ENCODE measurements at regions not wholly inside any gene's neighbourhood (a gene's known extent, or its start where the extent isn't known, plus 50 kb on each side); places are given as distances from the start of the nearest gene placed in this dataset.
"Not testable (repeated sequence)": the region's sequence is repeated elsewhere in the genome, so short reads cannot be mapped to it uniquely, and the experiment has no call there.

GRCh38 chr21:36207577-36208320 lies 51.1 kb downstream of the DOP1B start:
- DNase-seq (ENCODE audit: low read depth, low spot score), result no peak
- in situ Hi-C loops (cut with HindIII; ENCODE audit: low pct_unique_long_range_greater_than_20kb, low sequenced_read_pairs), result no loop called here

DNA sequence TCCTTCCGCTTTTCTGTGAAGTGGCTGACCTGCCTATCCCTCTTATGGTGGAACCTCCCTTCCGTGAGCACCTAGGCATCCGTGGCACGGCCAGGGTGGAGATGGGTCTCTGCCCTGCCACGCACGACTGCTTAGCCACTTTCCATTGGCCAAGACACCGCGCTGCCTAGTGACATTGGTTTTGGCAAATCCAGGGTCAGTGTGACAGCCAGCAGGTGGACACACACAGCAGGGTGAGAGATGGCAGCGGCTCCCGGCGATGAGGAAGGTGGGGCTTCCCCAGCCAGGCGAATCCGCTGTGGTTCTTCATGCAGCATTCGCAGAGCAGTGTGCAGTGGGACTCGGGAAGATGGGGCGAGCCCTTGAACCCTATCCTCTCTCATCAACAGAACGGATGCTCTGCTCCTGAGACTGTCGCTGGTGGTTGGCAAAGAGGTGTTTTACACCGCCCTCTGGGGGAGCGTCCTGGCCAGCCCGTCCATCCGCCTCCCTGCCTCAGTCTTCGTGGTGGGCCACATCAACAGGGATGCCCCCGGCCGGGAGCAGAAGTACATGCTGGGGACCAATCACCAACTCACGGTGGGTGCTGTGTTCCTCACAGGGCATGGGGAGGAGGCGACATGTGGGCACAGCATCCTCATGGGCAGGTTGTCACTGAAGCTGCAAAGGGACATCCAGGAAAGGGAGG lies 51.8 kb downstream of the DOP1B start:
- in situ Hi-C loops (cut with HindIII; ENCODE audit: low pct_unique_long_range_greater_than_20kb, low sequenced_read_pairs), result no loop called here
- DNase-seq (ENCODE audit: low read depth, low spot score), result no peak

DNA sequence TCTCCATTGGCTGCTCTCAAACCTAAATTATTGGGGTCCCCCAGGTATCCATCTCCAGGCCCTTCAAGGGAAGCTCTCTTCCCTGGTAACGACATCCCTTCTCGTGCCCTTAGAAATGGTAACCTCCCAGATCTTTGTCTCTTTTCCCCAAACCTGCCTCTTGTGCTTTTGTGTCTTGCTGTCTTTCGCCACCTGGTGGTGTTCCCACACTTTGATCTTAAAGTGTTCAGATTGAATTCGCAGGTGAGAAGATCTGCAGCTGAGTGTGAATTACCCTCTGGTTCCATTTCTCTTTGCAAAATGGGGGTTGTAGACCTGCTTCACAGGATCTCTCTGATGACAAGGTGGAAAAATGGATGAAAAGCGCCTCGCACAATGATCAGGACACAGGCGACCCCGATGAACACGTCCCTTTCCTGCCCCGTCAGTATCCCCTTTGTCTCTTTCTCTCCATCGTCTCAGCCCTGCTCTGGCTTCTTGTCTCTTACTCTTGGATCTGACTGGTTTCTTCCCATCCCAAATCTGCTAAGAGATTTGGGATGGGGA lies 53.1 kb downstream of the DOP1B start:
- DNase-seq (ENCODE audit: low read depth, low spot score), result peak; percentile 59
- in situ Hi-C loops (cut with HindIII; ENCODE audit: low pct_unique_long_range_greater_than_20kb, low sequenced_read_pairs), result no loop called here

- no peak for DNase-seq (ENCODE audit: low read depth, low spot score)
- in situ Hi-C loops (cut with HindIII; ENCODE audit: low pct_unique_long_range_greater_than_20kb, low sequenced_read_pairs), result no loop called here
These were observed 54.4 kb downstream of the DOP1B start for GRCh38 chr21:36210779-36211659.

- in situ Hi-C loops (cut with HindIII; ENCODE audit: low pct_unique_long_range_greater_than_20kb, low sequenced_read_pairs), result no loop called here
These were observed 55.3 kb downstream of the DOP1B start for GRCh38 chr21:36211660-36212512.

GRCh38 chr21:36212513-36212780 lies 55.8 kb downstream of the DOP1B start:
- in situ Hi-C loops (cut with HindIII; ENCODE audit: low pct_unique_long_range_greater_than_20kb, low sequenced_read_pairs), result no loop called here
- DNase-seq (ENCODE audit: low read depth, low spot score), result no peak

More at GRCh38 chr21:36211660-36212512, 55.3 kb downstream of the DOP1B start:
- DNase-seq (ENCODE audit: low read depth, low spot score), result no peak

GRCh38 chr21:36214561-36214960 lies 57.9 kb downstream of the DOP1B start:
- in situ Hi-C loops (cut with HindIII; ENCODE audit: low pct_unique_long_range_greater_than_20kb, low sequenced_read_pairs), result no loop called here
- no peak for DNase-seq (ENCODE audit: low read depth, low spot score)

DNA sequence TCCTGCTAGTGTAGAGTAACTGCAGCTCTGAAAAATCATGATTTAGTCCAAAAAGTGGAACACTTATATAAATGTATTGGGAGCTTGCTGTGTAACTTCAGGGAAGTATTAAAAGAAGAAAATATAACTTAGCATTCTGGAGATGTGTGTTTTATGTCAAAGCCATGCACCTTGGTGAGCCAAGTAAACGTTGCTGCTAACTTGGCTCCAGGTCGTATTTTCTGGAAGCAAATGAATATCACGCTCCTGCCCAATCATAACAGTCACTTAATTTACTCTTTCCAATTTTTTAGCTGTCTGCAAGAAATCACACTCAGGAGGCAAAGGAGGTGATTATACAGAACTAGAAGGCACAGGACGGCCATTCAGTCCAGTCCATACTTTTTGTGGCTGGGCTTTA lies 61.1 kb downstream of the DOP1B start:
- no peak for DNase-seq (ENCODE audit: low read depth, low spot score)

DNA sequence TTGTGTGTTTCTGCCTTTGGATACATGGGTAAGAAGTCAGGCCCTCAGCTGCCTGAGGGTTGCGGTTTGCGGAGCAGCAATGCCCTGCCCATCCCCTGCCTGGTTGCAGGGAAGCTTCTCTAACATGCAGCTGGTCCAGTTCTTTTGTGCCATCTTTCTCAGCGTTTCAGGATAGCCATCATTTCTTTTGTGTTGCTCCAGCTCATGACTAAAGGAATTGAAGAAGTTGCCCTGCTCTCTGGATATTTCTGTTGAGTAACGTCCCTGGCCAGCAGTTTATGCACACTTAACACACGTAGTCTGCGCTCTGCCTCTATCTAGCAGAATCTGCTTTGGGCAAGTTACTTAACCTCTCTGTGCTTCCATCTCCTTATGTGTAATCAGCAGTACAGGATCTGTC lies 62.1 kb downstream of the DOP1B start:
- in situ Hi-C loops (cut with HindIII; ENCODE audit: low pct_unique_long_range_greater_than_20kb, low sequenced_read_pairs), result no loop called here
- DNase-seq (ENCODE audit: low read depth, low spot score), result no peak

More for the DNA sequence above, 61.1 kb downstream of the DOP1B start:
- in situ Hi-C loops (cut with HindIII; ENCODE audit: low pct_unique_long_range_greater_than_20kb, low sequenced_read_pairs), result no loop called here

DNA sequence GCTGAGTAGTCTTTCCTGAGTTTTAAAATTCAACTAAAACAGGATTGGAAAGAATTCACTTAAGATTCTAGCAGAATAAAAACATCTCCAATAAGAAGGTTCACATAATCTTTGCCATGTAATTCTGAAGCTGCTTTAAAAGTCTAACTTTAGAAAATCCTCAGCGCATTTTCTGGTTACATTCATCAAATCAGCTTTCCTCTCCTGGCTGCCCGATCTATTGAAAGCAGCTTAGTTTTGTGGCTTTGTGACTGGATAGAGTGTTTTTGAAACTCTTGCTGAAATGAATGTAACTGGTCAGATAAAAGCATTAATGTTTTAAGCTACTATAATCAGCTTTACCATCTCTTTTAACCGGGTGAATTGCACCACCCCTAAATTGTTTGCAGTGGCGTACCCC lies 66.8 kb downstream of the DOP1B start:
- DNase-seq (ENCODE audit: low read depth, low spot score), result no peak
- in situ Hi-C loops (cut with HindIII; ENCODE audit: low pct_unique_long_range_greater_than_20kb, low sequenced_read_pairs), result no loop called here

- DNase-seq (ENCODE audit: low read depth, low spot score), result no peak
- in situ Hi-C loops (cut with HindIII; ENCODE audit: low pct_unique_long_range_greater_than_20kb, low sequenced_read_pairs), result no loop called here
These were observed 72.6 kb downstream of the DOP1B start for GRCh38 chr21:36229181-36229580.

DNA sequence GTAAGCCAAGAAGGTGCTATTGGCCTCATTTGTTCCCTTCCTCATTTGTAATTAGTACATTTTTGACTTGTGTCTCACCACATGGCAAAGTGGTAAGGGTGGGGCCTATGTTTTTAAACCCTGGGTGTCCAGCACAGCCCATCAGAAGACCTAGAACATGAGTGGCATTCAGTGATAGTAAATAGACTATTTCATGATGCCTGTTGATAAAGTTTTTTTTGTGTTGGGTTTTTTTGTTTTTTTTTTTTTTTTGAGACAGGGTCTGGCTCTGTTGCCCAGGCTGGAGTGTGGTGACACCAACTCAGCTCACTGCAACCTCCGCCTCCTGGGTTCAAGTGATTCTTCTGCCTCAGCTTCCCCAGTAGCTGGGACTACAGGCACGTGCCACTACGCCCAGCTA lies 74.8 kb downstream of the DOP1B start:
- DNase-seq (ENCODE audit: low read depth, low spot score); in situ Hi-C loops (cut with HindIII; ENCODE audit: low pct_unique_long_range_greater_than_20kb, low sequenced_read_pairs): not testable (repeated sequence)

GRCh38 chr21:36232641-36233040 lies 76.0 kb downstream of the DOP1B start:
- no peak for DNase-seq (ENCODE audit: low read depth, low spot score)
- in situ Hi-C loops (cut with HindIII; ENCODE audit: low pct_unique_long_range_greater_than_20kb, low sequenced_read_pairs), result no loop called here

DNA sequence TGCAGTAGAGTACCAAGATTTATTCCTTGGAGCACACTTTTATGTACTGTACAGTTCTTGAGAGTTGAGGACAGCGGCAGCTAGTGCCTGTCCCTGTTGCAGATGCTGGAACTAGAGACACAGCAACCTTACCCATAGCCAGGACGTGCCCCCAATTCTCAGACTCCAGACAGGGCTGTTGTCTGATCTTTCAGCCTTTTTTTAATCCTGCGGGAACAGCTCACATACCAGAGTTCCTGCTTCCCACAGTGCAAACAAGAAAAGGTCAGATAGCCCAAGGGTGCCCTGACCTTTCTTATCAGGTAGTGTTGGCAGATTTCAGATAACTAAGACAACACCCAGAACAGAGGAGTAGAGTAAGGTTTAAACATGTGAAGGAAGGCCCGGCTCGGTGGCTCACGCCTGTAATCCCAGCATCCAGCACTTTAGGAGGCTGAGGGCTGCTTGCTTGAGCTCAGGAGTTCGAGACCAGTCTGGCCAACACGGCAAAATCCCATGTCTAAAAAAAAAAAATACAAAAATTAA lies 78.5 kb downstream of the DOP1B start:
- in situ Hi-C loops (cut with HindIII; ENCODE audit: low pct_unique_long_range_greater_than_20kb, low sequenced_read_pairs), result no loop called here
- peak; percentile 18 for DNase-seq (ENCODE audit: low read depth, low spot score)

DNA sequence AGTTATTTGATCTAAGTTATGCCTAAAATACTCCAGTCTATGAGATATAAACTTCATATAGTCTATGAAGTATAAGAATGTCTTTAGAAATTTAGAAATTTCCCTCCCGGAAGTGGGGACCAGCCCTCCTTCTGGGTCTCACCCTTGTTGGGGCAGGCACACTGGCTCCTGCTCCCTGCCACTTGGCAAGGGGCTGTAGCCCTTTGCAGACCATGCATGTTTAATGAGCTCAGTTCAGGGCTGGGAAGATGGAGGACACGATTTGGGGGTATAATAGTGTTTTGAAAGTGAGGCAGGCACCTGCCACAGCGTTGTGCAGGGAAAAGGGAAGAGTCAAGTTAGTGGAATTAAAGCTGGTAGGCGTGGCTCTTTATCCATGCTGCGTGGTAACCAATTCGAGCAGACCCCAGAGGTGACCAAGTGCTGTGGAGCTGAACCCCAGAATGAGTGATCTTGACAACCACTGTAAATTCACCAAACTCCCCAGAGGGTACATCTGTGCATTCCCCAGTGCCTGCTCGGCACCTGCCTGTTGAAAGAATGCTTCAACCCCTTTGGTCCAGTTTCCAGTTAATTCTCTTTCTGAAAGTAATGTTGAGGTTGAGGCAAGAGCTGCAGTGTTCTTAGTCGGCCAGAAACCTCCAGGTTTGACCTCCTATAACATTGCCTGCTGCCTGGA lies 79.6 kb downstream of the DOP1B start:
- in situ Hi-C loops (cut with HindIII; ENCODE audit: low pct_unique_long_range_greater_than_20kb, low sequenced_read_pairs), result no loop called here
- DNase-seq (ENCODE audit: low read depth, low spot score), result no peak

- in situ Hi-C loops (cut with HindIII; ENCODE audit: low pct_unique_long_range_greater_than_20kb, low sequenced_read_pairs), result no loop called here
- DNase-seq (ENCODE audit: low read depth, low spot score), result no peak
These were observed 80.8 kb downstream of the DOP1B start for GRCh38 chr21:36237441-36237840.

- DNase-seq (ENCODE audit: low read depth, low spot score), result no peak
- in situ Hi-C loops (cut with HindIII; ENCODE audit: low pct_unique_long_range_greater_than_20kb, low sequenced_read_pairs), result no loop called here
These were observed 80.4 kb upstream of the MORC3 start for GRCh38 chr21:36239585-36239984.

Measured in SK-MEL-5 (cell line).